22Rv1 (cell line): ENCODE measurements at regions not wholly inside any gene's neighbourhood (a gene's known extent, or its start where the extent isn't known, plus 50 kb on each side); places are given as distances from the start of the nearest gene placed in this dataset.

Source experiments
- H3K27ac ChIP-seq: fragments of 450-650 bp; 2 replicates; pipeline ENCODE4 v1.5.1; 2017
- CTCF ChIP-seq: fragments of 450-650 bp; IDR thresholded peaks from 2 replicates; pipeline ENCODE4 v1.5.1; 2017; ENCODE audit warnings: mild to moderate bottlenecking
- ZFX ChIP-seq: fragments of 450-650 bp; IDR thresholded peaks from 2 replicates; pipeline ENCODE4 v1.6.1; 2017; ENCODE audit warnings: antibody characterized with exemption, borderline replicate concordance

- TF ChIP-seq CTCF = no peak
- TF ChIP-seq ZFX = no peak
- no peak overlapping the region for H3K27ac ChIP-seq
These were observed 557.6 kb downstream of the PRKD1 start for GRCh38 chr14:29370024-29370423.

GRCh38 chr14:29376237-29376636 lies 551.4 kb downstream of the PRKD1 start:
- TF ChIP-seq ZFX = no peak
- no peak for TF ChIP-seq CTCF
- no peak overlapping the region for H3K27ac ChIP-seq

- no peak for TF ChIP-seq CTCF
- TF ChIP-seq ZFX = no peak
These were observed 546.8 kb downstream of the PRKD1 start for GRCh38 chr14:29380826-29381225.

GRCh38 chr14:29388571-29388970 lies 539.1 kb downstream of the PRKD1 start:
- no peak for TF ChIP-seq CTCF
- no peak overlapping the region for H3K27ac ChIP-seq

More at GRCh38 chr14:29380826-29381225, 546.8 kb downstream of the PRKD1 start:
- H3K27ac ChIP-seq = no peak overlapping the region

- H3K27ac ChIP-seq = no peak overlapping the region
- TF ChIP-seq ZFX (no peak), CTCF (no peak)
These were observed 537.4 kb downstream of the PRKD1 start for GRCh38 chr14:29390081-29390832.

GRCh38 chr14:29391231-29391630 lies 536.4 kb downstream of the PRKD1 start:
- H3K27ac ChIP-seq = no peak overlapping the region
- TF ChIP-seq ZFX (no peak), CTCF (no peak)

- H3K27ac ChIP-seq = no peak overlapping the region
- TF ChIP-seq CTCF (no peak), ZFX (no peak)
These were observed 535.8 kb downstream of the PRKD1 start for GRCh38 chr14:29391801-29392200.
